Epithelial cell of proximal tubule (primary cell): ENCODE measurements at regions not wholly inside any gene's neighbourhood (a gene's known extent, or its start where the extent isn't known, plus 50 kb on each side); places are given as distances from the start of the nearest gene placed in this dataset.
"Not testable (repeated sequence)": the region's sequence is repeated elsewhere in the genome, so short reads cannot be mapped to it uniquely, and the experiment has no call there.

Source experiments
- DNase-seq: peaks from one replicate; pipeline ENCODE4 v3.0.0-alpha.2; 2011; ENCODE audit warnings: low read depth
- H3K4me3 ChIP-seq: 2 replicates; pipeline ENCODE4 v1.5.1; 2011; ENCODE audit warnings: low read depth, mild to moderate bottlenecking, low read length
- CTCF ChIP-seq: conservative IDR thresholded peaks from 2 replicates; pipeline ENCODE4 v1.5.1; 2012; ENCODE audit warnings: low read depth, mild to moderate bottlenecking, low read length

- not testable (repeated sequence) for DNase-seq, H3K4me3 ChIP-seq
These were observed 89.4 kb upstream of the ADCY2 start for GRCh38 chr5:7306556-7306955.

- not testable (repeated sequence) for H3K4me3 ChIP-seq, DNase-seq
These were observed 88.2 kb upstream of the ADCY2 start for GRCh38 chr5:7307709-7308108.

- H3K4me3 ChIP-seq, DNase-seq: not testable (repeated sequence)
These were observed 86.2 kb upstream of the ADCY2 start for GRCh38 chr5:7309715-7310114.

GRCh38 chr5:7310656-7311055 is 85.3 kb upstream of the ADCY2 start:
- not testable (repeated sequence) for DNase-seq, H3K4me3 ChIP-seq

GRCh38 chr5:7315118-7315517 is 80.8 kb upstream of the ADCY2 start:
- H3K4me3 ChIP-seq, result no peak overlapping the region
- no peak for TF ChIP-seq CTCF
- DNase-seq, result no peak

- DNase-seq, result no peak
- TF ChIP-seq CTCF, result no peak
- H3K4me3 ChIP-seq, result no peak overlapping the region
These were observed 78.2 kb upstream of the ADCY2 start for GRCh38 chr5:7317751-7318150.

GRCh38 chr5:7320701-7321301 is 75.1 kb upstream of the ADCY2 start:
- H3K4me3 ChIP-seq, result no peak overlapping the region
- no peak for DNase-seq
- no peak for TF ChIP-seq CTCF

GRCh38 chr5:7321724-7322123 is 74.2 kb upstream of the ADCY2 start:
- no peak for DNase-seq
- TF ChIP-seq CTCF, result no peak
- no peak overlapping the region for H3K4me3 ChIP-seq

- TF ChIP-seq CTCF, result no peak
- DNase-seq, result no peak
- H3K4me3 ChIP-seq, result no peak overlapping the region
These were observed 71.0 kb upstream of the ADCY2 start for GRCh38 chr5:7324919-7325318.
